KOPT-K1 (cell line): ENCODE measurements at regions not wholly inside any gene's neighbourhood (a gene's known extent, or its start where the extent isn't known, plus 50 kb on each side); places are given as distances from the start of the nearest gene placed in this dataset.

Experiments used
- H3K27ac ChIP-seq: fragments of 200-600 bp; sonication (generic); 2 replicates; pipeline ENCODE4 v1.5.1; 2016; ENCODE audit warnings: antibody characterized with exemption, mild to moderate bottlenecking, low read depth, low read length; ENCODE audit not compliant: poor library complexity, severe bottlenecking
- H3K36me3 ChIP-seq: fragments of 200-600 bp; sonication (generic); 2 replicates; pipeline ENCODE4 v1.5.1; 2017; ENCODE audit warnings: antibody characterized with exemption, mild to moderate bottlenecking, low read length, moderate library complexity; ENCODE audit not compliant: insufficient read depth
- H3K9me3 ChIP-seq: fragments of 200-600 bp; sonication (generic); 2 replicates; pipeline ENCODE4 v1.5.1; 2017; ENCODE audit warnings: antibody characterized with exemption, low read length, mild to moderate bottlenecking; ENCODE audit not compliant: insufficient read depth, poor library complexity, severe bottlenecking

DNA sequence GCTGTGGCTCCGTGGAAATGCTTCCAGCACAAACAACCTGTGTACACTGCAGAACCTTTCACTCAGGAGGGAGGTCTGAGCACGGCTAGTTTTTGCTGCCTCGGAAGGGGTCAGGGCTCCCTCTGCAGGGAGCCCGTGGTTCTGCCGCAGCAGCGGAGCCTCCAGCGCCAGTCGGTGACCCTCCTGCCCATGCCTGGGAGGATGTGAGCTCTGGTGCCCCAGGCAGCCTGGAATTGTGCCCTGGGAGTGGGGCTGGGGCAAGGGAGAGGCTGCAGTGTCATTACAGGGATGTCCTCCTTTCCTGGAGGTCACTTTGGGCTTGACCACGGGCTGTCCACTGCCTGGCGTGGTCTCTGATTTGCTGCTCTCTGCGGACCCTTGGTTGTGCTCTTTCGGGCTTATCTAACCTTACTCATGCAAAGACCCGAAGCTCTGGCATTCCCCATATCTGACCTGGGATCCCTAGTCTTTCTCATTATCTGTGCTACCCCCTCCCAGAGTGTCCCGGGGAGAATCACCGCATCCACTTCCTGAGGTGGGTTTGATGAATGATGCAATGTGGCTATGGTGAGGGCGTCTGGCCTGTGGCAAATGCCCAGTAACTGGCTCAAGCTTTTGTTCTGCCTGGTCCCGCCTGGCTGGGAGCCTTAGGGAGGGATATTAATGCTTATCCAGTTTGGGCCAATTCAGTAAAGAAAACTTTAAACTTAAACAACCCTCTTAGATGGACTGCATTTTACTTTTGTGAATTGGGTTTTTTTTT, 59.6 kb upstream of the TAGAP start:
- peak overlapping the region; percentile 89 for H3K27ac ChIP-seq
- no peaks in the 10 kb centered on the region for H3K36me3 ChIP-seq

DNA sequence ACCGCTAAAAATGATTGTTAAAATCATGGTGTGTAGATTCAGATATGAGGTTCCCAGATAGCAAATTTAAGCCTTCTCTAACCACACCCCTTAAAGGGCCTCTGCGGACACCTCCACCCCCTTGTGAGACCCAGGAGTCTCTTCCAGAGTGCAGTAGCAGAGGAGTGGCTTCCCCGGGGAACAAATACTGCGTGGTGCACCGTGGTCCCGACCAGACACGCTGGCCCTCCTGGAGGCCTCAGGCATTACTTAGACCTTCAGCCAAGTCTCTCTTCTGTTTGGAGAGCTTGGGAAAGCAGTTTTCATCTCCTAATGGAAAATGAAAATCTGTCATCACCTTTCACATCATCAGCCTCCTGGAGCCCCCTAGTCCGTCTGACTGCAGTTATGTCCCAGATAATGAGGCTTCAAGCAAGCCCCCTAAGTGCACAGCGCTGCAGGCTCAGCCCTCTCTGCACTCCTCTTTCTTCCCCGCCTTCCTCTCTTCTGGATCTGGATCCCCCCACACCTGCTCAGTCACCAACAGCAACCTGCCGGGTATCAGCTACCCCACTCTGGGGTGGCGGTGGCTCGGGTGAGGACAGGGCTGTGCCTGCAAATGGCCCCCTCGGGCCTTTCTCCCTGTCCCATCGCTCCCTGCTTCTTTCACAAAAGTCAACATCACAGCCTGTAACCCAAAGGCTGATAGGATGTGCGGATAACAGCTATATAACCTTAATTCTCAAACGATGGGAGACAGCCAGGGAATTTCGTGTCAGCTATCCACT, 58.8 kb upstream of the TAGAP start:
- peak overlapping the region; percentile 89 for H3K27ac ChIP-seq
- H3K36me3 ChIP-seq: no peaks in the 10 kb centered on the region
- H3K9me3 ChIP-seq: no peaks in the 10 kb centered on the region

More for the DNA sequence above, 59.6 kb upstream of the TAGAP start:
- no peaks in the 10 kb centered on the region for H3K9me3 ChIP-seq

DNA sequence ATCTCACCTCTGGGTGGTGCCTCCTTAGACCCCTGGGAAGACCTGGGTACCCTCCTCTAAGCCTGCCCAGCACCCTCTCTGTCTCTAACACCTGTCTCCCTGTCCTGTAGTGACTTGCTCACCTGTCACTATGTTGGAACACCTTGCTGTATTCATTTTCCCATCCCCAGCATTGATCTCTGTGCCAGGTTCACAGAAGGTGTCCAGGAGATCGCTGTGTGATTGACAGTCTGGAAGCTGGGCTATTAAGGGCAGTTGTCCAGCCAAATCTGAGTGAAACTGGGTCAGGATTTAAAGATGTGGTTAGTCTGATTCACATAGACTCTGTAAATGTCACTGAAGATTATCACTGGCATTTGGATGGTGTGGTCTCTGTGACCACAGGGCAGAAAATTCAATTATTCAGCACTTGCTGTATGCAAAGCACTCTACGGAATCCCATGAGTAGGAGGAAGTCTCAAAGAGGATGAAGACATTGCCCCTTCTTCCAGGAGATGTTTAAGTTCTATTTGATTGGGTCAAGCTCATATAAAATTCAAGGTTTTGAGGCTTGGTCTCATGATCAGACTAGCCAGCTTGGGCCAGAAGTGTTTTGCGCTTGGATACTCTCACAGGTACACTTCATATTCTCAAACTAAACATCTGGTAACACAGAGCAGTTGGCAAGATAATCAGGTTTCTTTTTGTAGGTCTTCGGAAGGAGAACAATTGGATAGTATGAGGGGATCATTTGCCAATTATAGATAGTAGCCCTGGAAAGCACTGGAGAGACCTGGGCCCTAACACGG, 57.8 kb upstream of the TAGAP start:
- Histone ChIP-seq H3K9me3 (no peaks in the 10 kb centered on the region), H3K27ac (no peak overlapping the region), H3K36me3 (no peaks in the 10 kb centered on the region)

DNA sequence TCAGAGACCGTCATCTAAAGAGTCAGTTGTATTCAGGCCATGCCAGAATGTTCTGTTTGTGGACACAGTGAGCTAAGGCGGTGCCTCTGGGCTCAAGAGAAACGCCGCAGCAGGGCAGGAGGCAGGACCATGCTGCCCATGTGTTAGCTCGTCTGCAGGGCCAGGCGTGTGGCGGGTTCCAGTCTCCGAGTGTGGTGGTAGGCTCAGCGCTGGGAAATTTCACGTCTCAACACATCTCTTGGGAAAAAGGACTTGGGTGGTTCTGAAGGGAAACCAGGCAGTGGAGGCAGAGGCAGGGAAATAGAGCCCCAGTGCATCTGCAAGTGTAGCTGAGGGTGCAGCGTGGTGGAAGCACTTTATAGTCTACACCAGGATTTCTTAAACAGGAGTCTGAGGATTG, 56.9 kb upstream of the TAGAP start:
- no peaks in the 10 kb centered on the region for H3K9me3 ChIP-seq
- no peak overlapping the region for H3K27ac ChIP-seq
- H3K36me3 ChIP-seq: no peaks in the 10 kb centered on the region

DNA sequence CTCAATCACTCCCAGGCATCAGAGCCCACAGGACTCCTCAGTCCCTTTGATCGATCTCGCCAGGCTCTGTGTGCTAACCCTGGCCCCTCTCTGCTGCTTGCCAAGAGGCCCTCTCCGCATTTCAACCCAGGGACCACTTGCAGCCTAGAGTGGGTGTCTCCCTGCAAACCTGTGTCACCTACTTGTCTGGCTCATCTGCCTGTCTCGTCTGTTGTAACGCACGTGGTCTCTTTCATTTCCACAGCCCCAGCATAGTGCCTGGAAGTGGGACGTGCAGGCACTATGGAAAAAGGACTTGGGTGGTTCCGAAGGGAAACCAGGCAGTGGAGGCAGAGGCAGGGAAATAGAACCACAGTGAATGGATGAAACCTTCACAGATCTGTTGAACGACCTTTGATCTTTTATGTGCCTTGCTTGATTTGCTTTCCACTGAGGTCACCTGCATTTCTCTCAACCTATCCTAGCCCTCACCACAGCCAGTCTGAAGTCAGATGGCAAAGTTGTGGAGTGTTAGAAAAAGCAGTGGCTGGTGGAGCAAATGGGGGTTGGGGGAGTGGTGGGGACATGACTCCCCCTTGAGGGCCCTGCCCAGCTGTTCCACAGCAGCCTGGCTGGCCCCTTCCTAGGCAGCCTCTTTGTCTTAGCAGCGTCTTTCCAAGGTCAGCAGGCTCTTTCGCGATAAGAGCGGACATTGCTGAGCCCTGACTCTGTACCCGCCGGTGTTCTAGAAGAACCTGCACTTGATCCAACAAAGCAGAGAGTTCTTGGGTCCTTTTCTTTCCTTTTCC, 55.8 kb upstream of the TAGAP start:
- H3K36me3 ChIP-seq: no peaks in the 10 kb centered on the region
- H3K9me3 ChIP-seq: no peaks in the 10 kb centered on the region
- H3K27ac ChIP-seq: no peak overlapping the region

DNA sequence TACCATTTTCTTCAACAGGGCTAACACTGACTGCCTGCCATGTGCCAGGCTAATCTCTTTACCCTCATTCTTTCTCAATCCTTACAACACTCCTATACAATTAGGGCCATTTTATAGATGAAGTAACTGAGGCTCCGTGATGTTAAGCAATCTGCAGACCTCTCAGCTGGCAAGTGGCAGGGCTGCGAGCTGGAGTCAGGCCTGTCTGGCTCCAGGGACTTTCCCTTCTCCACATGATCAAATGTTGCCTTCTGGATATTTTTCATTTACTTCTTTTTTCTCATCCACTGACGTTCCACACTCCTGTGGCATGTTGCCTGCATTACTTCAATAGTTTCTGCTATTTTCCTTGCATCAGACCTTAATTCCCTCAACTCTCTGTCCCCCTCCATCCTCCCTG, 55.2 kb upstream of the TAGAP start:
- no peak overlapping the region for H3K27ac ChIP-seq
- no peaks in the 10 kb centered on the region for H3K36me3 ChIP-seq
- no peaks in the 10 kb centered on the region for H3K9me3 ChIP-seq

DNA sequence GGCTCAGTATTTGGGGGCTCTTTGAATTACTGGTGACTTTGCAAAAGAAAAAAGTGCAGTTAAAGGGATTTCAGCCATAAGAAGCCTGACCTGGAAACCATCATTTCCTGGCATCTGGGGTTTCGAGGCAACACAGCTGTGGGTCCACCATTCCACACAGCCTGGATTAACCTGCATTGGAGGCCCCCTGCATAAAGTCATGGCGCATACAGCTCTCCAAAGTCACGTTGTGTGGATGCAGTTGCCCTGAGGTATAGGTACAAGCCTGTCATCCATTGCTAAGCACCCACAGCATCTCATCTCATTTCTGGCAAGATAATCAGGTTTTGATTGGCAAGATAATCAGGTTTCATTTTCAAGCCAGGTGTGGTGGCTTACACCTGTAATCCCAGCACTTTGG, 54.5 kb upstream of the TAGAP start:
- no peaks in the 10 kb centered on the region for H3K36me3 ChIP-seq

DNA sequence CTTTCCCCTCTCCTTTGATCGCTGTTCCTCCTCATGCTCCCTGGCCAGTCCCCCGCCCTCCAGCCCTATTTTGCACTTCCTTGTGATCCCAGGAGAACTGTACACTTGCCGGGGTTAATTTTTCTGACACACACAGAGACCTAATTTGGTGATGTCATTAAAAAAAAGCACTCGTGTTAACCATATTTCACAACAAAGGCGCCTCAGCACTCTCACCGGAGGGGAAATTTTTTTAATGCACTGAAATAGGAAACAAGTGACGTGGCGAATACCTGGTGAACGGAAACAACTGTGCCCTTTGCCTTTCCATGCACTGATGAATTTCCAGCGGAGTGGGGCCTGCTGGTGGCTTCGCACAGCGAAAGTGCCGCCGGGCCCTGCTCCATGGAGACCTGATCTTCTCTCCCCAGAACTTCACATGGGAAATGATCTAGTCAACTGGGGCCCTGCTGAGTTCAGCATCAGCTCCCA, 53.9 kb upstream of the TAGAP start:
- H3K9me3 ChIP-seq: no peaks in the 10 kb centered on the region
- no peak overlapping the region for H3K27ac ChIP-seq

More for the DNA sequence above, 54.5 kb upstream of the TAGAP start:
- H3K9me3 ChIP-seq: no peaks in the 10 kb centered on the region
- H3K27ac ChIP-seq: no peak overlapping the region

DNA sequence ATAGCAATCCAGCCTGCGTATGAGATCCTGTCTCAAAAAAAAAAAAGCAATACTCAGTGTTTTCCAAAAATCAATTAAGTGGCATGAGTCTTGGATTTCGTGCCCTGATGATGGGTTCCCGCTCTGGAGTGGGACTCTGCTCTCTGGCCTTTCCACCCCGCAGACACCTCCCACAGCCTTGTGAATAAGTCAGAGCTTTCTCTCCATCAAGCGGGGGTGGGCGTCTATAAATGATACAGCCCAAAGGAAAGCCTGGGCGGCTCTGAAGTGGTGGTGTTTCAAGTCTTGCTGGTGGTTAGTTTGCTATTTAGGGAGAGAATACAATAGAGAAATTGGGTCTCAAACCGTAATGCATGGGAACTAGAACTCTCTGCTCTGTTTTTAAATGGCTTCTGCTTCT, 52.5 kb upstream of the TAGAP start:
- no peaks in the 10 kb centered on the region for H3K36me3 ChIP-seq
- H3K9me3 ChIP-seq: no peaks in the 10 kb centered on the region
- no peak overlapping the region for H3K27ac ChIP-seq

More for the DNA sequence above, 53.9 kb upstream of the TAGAP start:
- no peaks in the 10 kb centered on the region for H3K36me3 ChIP-seq

DNA sequence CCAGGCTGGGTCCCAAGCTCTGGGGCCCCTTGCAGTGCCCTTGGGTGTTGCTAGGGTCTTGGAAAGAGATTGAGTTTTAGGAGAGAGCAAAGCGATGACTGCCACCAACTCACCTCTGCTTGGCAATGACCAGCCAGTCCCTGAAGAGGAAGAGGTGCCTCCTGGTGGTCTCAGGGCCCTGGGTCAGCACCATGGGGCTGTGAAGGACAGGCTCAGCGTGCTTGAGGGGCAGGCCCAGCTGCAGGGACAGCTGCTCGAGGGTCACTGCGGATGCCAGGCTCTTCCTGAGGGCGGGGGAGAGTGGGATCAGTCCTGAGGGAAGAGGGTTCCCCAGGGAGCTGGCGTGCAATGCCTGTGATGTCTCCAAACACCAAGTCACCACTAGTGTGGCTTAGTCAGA, 50.8 kb upstream of the TAGAP start:
- Histone ChIP-seq H3K36me3 (no peaks in the 10 kb centered on the region), H3K27ac (no peak overlapping the region), H3K9me3 (no peaks in the 10 kb centered on the region)

DNA sequence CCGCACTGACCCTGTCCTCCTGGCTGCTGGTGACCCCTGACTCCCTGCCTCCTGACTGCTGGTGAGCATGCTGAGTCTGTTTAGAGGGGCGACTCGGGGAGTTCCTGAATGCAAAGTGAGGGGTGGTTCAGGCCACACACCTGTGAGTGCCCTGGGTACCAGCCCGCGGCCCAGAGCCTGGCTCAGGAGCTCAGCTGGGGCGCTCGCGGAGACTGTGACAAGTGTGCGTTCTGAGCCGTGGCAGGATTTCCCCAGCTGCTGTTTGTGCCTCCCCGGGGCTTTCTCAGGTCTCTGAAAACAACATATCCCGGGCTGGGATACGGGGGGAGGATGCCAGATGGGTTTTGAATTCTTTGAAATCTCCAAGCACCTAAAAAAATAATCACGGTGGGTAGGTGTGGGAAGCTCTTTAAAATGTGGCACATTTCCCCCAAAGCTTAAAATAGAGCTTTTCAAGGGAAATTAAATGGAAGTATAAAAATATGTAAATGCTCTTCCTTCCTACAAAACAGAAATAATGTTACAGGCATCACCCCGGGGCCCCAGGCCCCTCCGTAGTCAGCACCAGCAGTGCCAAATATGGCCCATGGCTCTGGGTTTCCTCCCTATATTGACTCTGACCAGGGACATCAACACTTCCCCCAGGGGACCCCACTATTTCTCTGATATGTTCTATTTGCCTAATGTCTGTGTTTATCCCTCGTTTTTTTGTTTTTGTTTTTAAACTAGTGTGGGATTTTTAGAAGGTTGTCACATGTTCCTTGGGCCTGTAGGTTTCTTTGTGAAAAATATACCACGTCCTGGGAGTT, 49.9 kb upstream of the TAGAP start:
- H3K27ac ChIP-seq: no peak overlapping the region
- no peaks in the 10 kb centered on the region for H3K36me3 ChIP-seq
- no peaks in the 10 kb centered on the region for H3K9me3 ChIP-seq
